NCI-H1417 treated with DMSO at 0.1 percent for 48 hours (cell line): ENCODE measurements at regions not wholly inside any gene's neighbourhood (a gene's known extent, or its start where the extent isn't known, plus 50 kb on each side); places are given as distances from the start of the nearest gene placed in this dataset.

Source experiments
- DNase-seq: peaks from one replicate; lab custom pipeline; 2025; lab: John Stamatoyannopoulos, UW

DNA sequence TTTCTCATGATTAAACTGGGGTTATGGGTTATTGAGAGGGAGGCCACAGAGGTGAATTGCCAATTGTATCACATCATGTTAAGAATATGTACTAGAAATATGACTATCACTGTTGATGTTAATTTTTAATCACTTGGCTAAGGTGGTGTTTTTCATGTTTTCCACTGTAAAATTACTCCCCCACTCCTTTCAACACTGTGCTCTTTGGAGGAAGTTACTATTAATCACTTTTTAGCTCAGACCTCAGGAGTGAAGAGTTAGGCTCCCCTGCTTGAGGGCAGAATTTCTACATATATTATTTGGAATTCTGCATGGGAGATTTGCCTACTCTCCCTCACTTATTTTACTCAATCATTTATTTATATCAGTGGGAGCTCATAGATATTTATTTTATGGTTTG, 76.0 kb upstream of the OSR1 start:
- no peak for DNase-seq

GRCh38 chr2:19426941-19427340, 68.5 kb upstream of the OSR1 start:
- DNase-seq, result no peak

DNA sequence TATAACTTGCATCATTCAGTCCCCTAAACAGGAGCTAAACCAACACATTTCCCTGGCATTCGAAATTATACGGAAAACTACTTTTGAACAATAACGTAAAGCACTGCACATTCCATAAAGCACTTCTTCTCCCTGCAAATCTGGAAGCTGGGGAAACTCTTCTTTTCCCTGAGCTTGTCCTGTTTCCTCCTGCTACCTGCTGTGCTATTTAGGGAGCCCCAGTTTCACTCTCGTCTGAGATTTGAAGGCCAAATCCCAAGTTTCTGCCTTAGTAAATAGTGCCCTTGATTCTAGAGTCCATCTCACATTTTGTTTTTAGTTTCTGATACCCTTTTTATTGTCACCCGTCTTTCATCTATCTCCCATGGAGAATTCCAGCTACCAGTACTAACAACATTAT, 67.7 kb upstream of the OSR1 start:
- no peak for DNase-seq

DNA sequence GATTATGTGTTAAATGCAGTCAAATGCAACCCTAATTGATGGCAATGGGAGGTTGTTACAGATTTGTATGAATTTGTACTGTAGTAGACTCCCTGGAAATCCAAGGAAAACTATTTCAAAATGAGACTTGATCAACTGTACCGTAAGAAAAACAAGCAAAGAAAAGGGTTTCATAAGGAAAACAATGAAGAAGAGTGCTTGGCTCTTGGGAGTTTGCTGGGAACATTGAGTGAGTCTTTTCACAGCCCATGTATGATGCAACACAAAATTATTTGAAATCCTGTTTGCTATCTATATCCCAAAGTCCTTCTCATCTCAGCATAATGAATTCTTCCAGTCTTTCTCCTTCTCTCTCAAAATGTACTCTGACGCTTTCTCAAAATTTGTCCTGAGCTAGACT, 67.0 kb upstream of the OSR1 start:
- DNase-seq, result no peak

DNA sequence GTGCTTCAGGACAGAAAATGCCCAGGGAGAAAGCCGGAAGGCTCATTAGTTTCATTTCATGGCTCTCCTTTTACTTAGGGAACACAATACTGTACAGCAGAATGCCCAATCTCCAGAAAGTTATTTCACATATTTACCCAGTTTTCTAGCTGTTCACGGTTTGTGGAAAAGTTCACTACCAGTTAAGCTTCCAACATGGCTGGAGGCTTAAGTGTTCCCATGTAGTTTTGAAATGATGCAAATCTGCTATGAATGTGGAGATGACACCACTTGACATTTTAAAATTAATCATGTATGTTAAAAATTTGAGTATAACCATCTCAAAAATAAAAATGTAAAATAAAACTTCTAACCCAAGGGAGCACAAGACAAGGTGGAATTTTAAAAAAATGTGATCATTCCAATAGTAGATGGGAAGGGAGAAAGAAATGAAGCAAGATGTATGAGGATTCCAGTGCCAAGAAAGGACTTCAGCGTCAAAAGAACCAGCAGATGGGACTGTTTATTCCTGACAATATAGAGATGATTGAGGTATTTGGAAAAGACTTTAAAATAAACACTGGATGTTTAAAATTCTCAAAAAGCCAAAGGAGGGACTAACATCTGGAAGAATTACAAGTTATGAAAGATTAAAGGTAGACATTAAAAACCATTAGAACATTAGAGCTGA, 60.9 kb upstream of the OSR1 start:
- DNase-seq, result no peak

- no peak for DNase-seq
Measured at GRCh38 chr2:19416784-19417684, 58.6 kb upstream of the OSR1 start.

- DNase-seq, result no peak
Measured at GRCh38 chr2:19416083-19416482, 57.7 kb upstream of the OSR1 start.

DNA sequence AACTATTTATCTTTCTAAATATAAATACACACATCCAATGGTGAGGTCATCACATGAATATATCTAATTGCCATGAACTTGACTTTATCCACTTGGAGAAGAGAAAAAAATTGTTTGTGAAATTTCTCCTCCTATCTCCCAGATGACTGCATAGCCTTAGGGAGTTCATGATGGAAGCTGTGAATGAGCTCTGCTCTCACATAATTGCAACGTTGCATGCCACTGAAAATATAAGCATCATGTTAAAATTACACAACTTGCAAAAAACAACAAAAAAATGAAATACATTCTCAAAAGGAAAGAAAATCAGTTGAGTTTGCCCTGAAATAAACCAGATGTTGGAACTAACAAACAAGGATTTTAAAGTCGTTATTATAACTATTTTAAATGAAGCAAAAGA, 50.6 kb upstream of the OSR1 start:
- DNase-seq, result no peak

GRCh38 chr2:19408592-19408991, 50.2 kb upstream of the OSR1 start:
- DNase-seq, result no peak
